Hepatocyte (in vitro differentiated cells): ENCODE measurements at regions not wholly inside any gene's neighbourhood (a gene's known extent, or its start where the extent isn't known, plus 50 kb on each side); places are given as distances from the start of the nearest gene placed in this dataset.

Source experiments
- DNase-seq: peaks from one replicate; pipeline ENCODE4 v3.0.0-alpha.2; 2016; ENCODE audit warnings: low spot score
- H2AFZ ChIP-seq: fragments of 200-600 bp; sonication (generic); 2 replicates; pipeline ENCODE4 v1.6.0; 2016; ENCODE audit warnings: antibody characterized with exemption, mild to moderate bottlenecking
- H3K27ac ChIP-seq: fragments of 200-600 bp; sonication (generic); 2 replicates; pipeline ENCODE4 v1.5.1; 2016; ENCODE audit warnings: mild to moderate bottlenecking
- H3K27me3 ChIP-seq: fragments of 200-600 bp; sonication (generic); 2 replicates; pipeline ENCODE4 v1.6.1; 2016
- H3K36me3 ChIP-seq: fragments of 200-600 bp; sonication (generic); replicated peaks from 2 replicates; pipeline ENCODE4 v1.5.1; 2016; ENCODE audit warnings: low read depth; ENCODE audit not compliant: insufficient read depth
- H3K4me1 ChIP-seq: fragments of 200-600 bp; sonication (generic); 2 replicates; pipeline ENCODE4 v1.5.1; 2016; ENCODE audit warnings: mild to moderate bottlenecking, moderate library complexity; ENCODE audit not compliant: insufficient read depth
- H3K4me2 ChIP-seq: fragments of 200-600 bp; sonication (generic); 2 replicates; pipeline ENCODE4 v1.6.0; 2016
- H3K4me3 ChIP-seq: fragments of 200-600 bp; sonication (generic); 2 replicates; pipeline ENCODE4 v1.5.1; 2016; ENCODE audit warnings: mild to moderate bottlenecking
- H3K79me2 ChIP-seq: fragments of 200-600 bp; sonication (generic); 2 replicates; pipeline ENCODE4 v1.6.0; 2017; ENCODE audit warnings: mild to moderate bottlenecking
- H3K9me2 ChIP-seq: fragments of 200-600 bp; sonication (generic); replicated peaks from 2 replicates; pipeline ENCODE4 v1.6.0; 2017; ENCODE audit warnings: mild to moderate bottlenecking; ENCODE audit not compliant: insufficient read depth
- H3K9me3 ChIP-seq: fragments of 200-600 bp; sonication (generic); 2 replicates; pipeline ENCODE4 v1.5.1; 2016; ENCODE audit warnings: low read depth, mild to moderate bottlenecking
- H4K20me1 ChIP-seq: fragments of 200-600 bp; sonication (generic); 2 replicates; pipeline ENCODE4 v1.6.0; 2016; ENCODE audit warnings: mild to moderate bottlenecking; ENCODE audit not compliant: insufficient read depth, poor library complexity, severe bottlenecking
- CTCF ChIP-seq: fragments of 200-600 bp; sonication (generic); IDR thresholded peaks from 2 replicates; pipeline ENCODE4 v1.5.1; 2016; ENCODE audit warnings: antibody characterized with exemption, mild to moderate bottlenecking; ENCODE audit not compliant: poor library complexity
- EZH2 ChIP-seq: fragments of 200-600 bp; sonication (generic); IDR thresholded peaks from 2 replicates; pipeline ENCODE4 v1.6.1; 2016; ENCODE audit warnings: antibody characterized with exemption, mild to moderate bottlenecking, borderline replicate concordance
- EZH2phosphoT487 ChIP-seq: fragments of 200-600 bp; sonication (generic); IDR thresholded peaks from one replicate; pipeline ENCODE4 v1.6.1; 2018; ENCODE audit warnings: antibody characterized with exemption, mild to moderate bottlenecking, low read depth, moderate library complexity; ENCODE audit not compliant: unreplicated experiment, severe bottlenecking
- WGBS: methylation state at CpG from one replicate; pipeline ENCODE4 v1.1.6; 2016; ENCODE audit warnings: low lambda C conversion rate; ENCODE audit errors: missing lambda C conversion rate; 5-methylcytosine and 5-hydroxymethylcytosine counted together

DNA sequence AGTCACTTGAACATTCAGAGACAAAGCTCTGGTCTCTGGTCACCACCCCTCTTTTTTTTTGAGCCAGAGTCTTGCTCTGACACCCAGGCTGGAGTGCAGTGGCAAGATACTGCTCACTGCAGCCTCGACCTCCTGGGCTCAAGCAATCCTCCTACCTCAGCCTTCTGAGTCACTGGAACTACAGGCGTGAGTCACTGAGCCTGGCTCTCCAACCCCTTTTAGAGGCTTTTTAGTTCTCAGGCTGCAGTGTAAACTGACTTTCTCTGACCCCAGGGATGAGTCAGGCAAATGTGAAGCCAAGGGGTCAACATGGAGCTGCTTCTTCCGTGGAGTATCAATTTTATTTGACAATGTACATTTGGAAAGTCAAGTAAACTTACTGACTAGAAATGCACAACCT, 229.2 kb downstream of the PTTG2 start:
- Histone ChIP-seq H3K27me3 (no peaks in the 10 kb centered on the region), H3K9me2 (no peaks in the 10 kb centered on the region), H3K27ac (no peak overlapping the region), H3K36me3 (no peaks in the 10 kb centered on the region), H3K79me2 (no peaks in the 10 kb centered on the region), H3K4me2 (no peak overlapping the region), H3K4me3 (no peak overlapping the region), H3K4me1 (peaks cover 6% of the 10 kb centered on the region), H3K9me3 (no peaks in the 10 kb centered on the region), H4K20me1 (no peaks in the 10 kb centered on the region), H2AFZ (no peak overlapping the region)
- DNase-seq, result no peak
- TF ChIP-seq EZH2phosphoT487 (no peak), EZH2 (no peak), CTCF (no peak)
- 67% methylated on average over 3 of the region's 3 CpGs for WGBS

- no peaks in the 10 kb centered on the region for H4K20me1 ChIP-seq
- no peaks in the 10 kb centered on the region for H3K79me2 ChIP-seq
- no peak overlapping the region for H3K4me2 ChIP-seq
- no peaks in the 10 kb centered on the region for H3K9me3 ChIP-seq
- H3K27me3 ChIP-seq, result no peaks in the 10 kb centered on the region
- WGBS, result 48% methylated on average over 4 of the region's 4 CpGs
- no peak overlapping the region for H3K4me3 ChIP-seq
- H3K9me2 ChIP-seq, result no peaks in the 10 kb centered on the region
- H3K4me1 ChIP-seq, result peaks cover 6% of the 10 kb centered on the region
- H2AFZ ChIP-seq, result no peak overlapping the region
- no peak for DNase-seq
- no peaks in the 10 kb centered on the region for H3K36me3 ChIP-seq
- TF ChIP-seq EZH2phosphoT487 (no peak), CTCF (no peak), EZH2 (no peak)
- H3K27ac ChIP-seq, result no peak overlapping the region
Measured at GRCh38 chr4:38190717-38191178, 230.6 kb downstream of the PTTG2 start.

- H3K27ac ChIP-seq, result no peak overlapping the region
- H2AFZ ChIP-seq, result no peak overlapping the region
- DNase-seq, result no peak
- no peak overlapping the region for H3K4me2 ChIP-seq
- no peak overlapping the region for H3K4me3 ChIP-seq
- H3K27me3 ChIP-seq, result no peaks in the 10 kb centered on the region
- H3K36me3 ChIP-seq, result no peaks in the 10 kb centered on the region
- TF ChIP-seq CTCF, result no peak
- no peak for TF ChIP-seq EZH2phosphoT487
- no peak for TF ChIP-seq EZH2
- H3K79me2 ChIP-seq, result no peaks in the 10 kb centered on the region
- no peaks in the 10 kb centered on the region for H3K9me3 ChIP-seq
- peaks cover 6% of the 10 kb centered on the region for H3K4me1 ChIP-seq
- H4K20me1 ChIP-seq, result no peaks in the 10 kb centered on the region
- no peaks in the 10 kb centered on the region for H3K9me2 ChIP-seq
- WGBS, result 91% methylated on average over 3 of the region's 3 CpGs
Measured at GRCh38 chr4:38192516-38192915, 232.3 kb downstream of the PTTG2 start.
